ENCODE measurements at regions not wholly inside any gene's neighbourhood (a gene's known extent, or its start where the extent isn't known, plus 50 kb on each side); places are given as distances from the start of the nearest gene placed in this dataset.
"Not testable (repeated sequence)": the region's sequence is repeated elsewhere in the genome, so short reads cannot be mapped to it uniquely, and the experiment has no call there.

GRCh38 chr13:100762126-100762525 lies 87.5 kb upstream of the TMTC4 start:
- CTCF ChIA-PET (ENCODE audit: low intra/inter-chr PET ratio, low total read pairs); in situ Hi-C loops (cut with HindIII; ENCODE audit: extremely low pct_ligation_motif_present, low pct_unique_long_range_greater_than_20kb); FAIRE-seq: not testable (repeated sequence)

GRCh38 chr13:100755891-100756290 lies 81.3 kb upstream of the TMTC4 start:
- Histone ChIP-seq H3K36me3 (replicated peaks in 1 of 2; ENCODE audit: control insufficient read depth in 1 of 2, insufficient read depth in 2 of 2, low read length in 2 of 2) (no peaks in the 10 kb centered on the region), H3K4me3 (replicated peaks in 1 of 3; ENCODE audit: insufficient read depth in 1 of 3, low read depth in 2 of 3, low read length in 3 of 3) (no peak overlapping the region), H3K4me1 (ENCODE audit: insufficient read depth, low read length) (peaks cover 21% of the 10 kb centered on the region; the same call in 1 of the 2 replicates), H2AFZ (ENCODE audit: low read length) (no peak overlapping the region), H3K9ac (ENCODE audit: insufficient read depth, low read depth, low read length) (no peak overlapping the region), H3K4me2 (ENCODE audit: low read depth, low read length) (no peak overlapping the region), H3K27me3 (ENCODE audit: control insufficient read depth in 1 of 2, insufficient read depth in 2 of 2, low read length in 2 of 2) (peaks cover 0 to 9% of the 10 kb centered on the region in 2 experiments; a peak in 1 of 5 replicates), H4K20me1 (ENCODE audit: insufficient read depth, low read length) (no peaks in the 10 kb centered on the region), H3K79me2 (ENCODE audit: insufficient read depth, low read length) (no peaks in the 10 kb centered on the region), H3K27ac (ENCODE audit: extremely low read length, insufficient read depth, low read length) (no peak overlapping the region), H3K9me3 (ENCODE audit: low read length) (no peaks in the 10 kb centered on the region)
- ChIA-PET POLR2A (no interaction called here), CTCF (ENCODE audit: low intra/inter-chr PET ratio, low total read pairs) (no interaction called here)
- 11% methylated on average over 1 of the region's 1 CpG for WGBS (ENCODE audit: low lambda C conversion rate)
- BruUV-seq (replicated peaks): no TSS peak
- no peak for ATAC-seq
- intact Hi-C loops (cut with micrococcal nuclease; ENCODE audit: unreplicated experiment): no loop called here
- in situ Hi-C loops (cut with HindIII; ENCODE audit: extremely low pct_ligation_motif_present, low pct_unique_long_range_greater_than_20kb): no loop called here
- no peak for FAIRE-seq
- no peak for TF ChIP-seq ZBTB46 (CRISPR knock-in tag; IDR thresholded peaks at IDR 0.05; ENCODE audit: borderline replicate concordance)
- TF ChIP-seq FOXP1 (IDR thresholded peaks at IDR 0.05): no peak
- TF ChIP-seq FOXP1 (CRISPR knock-in tag; IDR thresholded peaks at IDR 0.05): 0 out of 2 replicates have a peak, but pooled peaks have one; percentile 12
- no peak for DNase-seq (ENCODE audit: low spot score)

More at GRCh38 chr13:100762126-100762525, 87.5 kb upstream of the TMTC4 start:
- intact Hi-C loops (cut with micrococcal nuclease; ENCODE audit: unreplicated experiment); H3K9me3 ChIP-seq (ENCODE audit: low read length); H3K36me3 ChIP-seq (replicated peaks in 1 of 2; ENCODE audit: control insufficient read depth in 1 of 2, insufficient read depth in 2 of 2, low read length in 2 of 2); H3K4me2 ChIP-seq (ENCODE audit: low read depth, low read length); ATAC-seq; H3K4me3 ChIP-seq (replicated peaks in 1 of 3; ENCODE audit: insufficient read depth in 1 of 3, low read depth in 2 of 3, low read length in 3 of 3); H3K27ac ChIP-seq (ENCODE audit: extremely low read length, insufficient read depth, low read length); DNase-seq (ENCODE audit: low spot score); H3K79me2 ChIP-seq (ENCODE audit: insufficient read depth, low read length); POLR2A ChIA-PET; H3K27me3 ChIP-seq (ENCODE audit: control insufficient read depth in 1 of 2, insufficient read depth in 2 of 2, low read length in 2 of 2); H4K20me1 ChIP-seq (ENCODE audit: insufficient read depth, low read length); H3K9ac ChIP-seq (ENCODE audit: insufficient read depth, low read depth, low read length); H2AFZ ChIP-seq (ENCODE audit: low read length); BruUV-seq (replicated peaks): not testable (repeated sequence)
- H3K4me1 ChIP-seq (ENCODE audit: insufficient read depth, low read length): peaks cover 27% of the 10 kb centered on the region
- 14% methylated on average over 1 of the region's 22 CpGs for WGBS (ENCODE audit: low lambda C conversion rate)
